HepG2 (cell line): ENCODE measurements at regions not wholly inside any gene's neighbourhood (a gene's known extent, or its start where the extent isn't known, plus 50 kb on each side); places are given as distances from the start of the nearest gene placed in this dataset.

ENCODE experiments used
- CTCF ChIP-seq: sonication (generic); formaldehyde crosslinking; IDR thresholded peaks from 2 replicates; pipeline ENCODE4 v1.5.0; 2020; ENCODE audit warnings: mild to moderate bottlenecking, missing genetic modification reagents, moderate library complexity
- POLR2AphosphoS5 ChIP-seq: IDR thresholded peaks from 2 replicates; pipeline ENCODE4 v1.6.1; 2012; ENCODE audit warnings: low read depth, low read length

GRCh38 chr6:113767985-113768384, 89.2 kb upstream of the MARCKS start:
- TF ChIP-seq CTCF (no peak), POLR2AphosphoS5 (no peak)
